ENCODE measurements at regions not wholly inside any gene's neighbourhood (a gene's known extent, or its start where the extent isn't known, plus 50 kb on each side); places are given as distances from the start of the nearest gene placed in this dataset.

GRCh38 chr16:50948268-50948930, 202.7 kb downstream of the SALL1 start:
- Histone ChIP-seq H3K4me2 (ENCODE audit: low read length) (no peak overlapping the region), H3K27me3 (ENCODE audit: low read depth, low read length) (peaks cover 15% of the 10 kb centered on the region), H2AFZ (ENCODE audit: low read depth, low read length) (no peak overlapping the region), H3K79me2 (ENCODE audit: low read length) (no peaks in the 10 kb centered on the region), H3K9me3 (ENCODE audit: insufficient read depth, low read length) (no peaks in the 10 kb centered on the region), H3K4me3 (ENCODE audit: low read length) (no peak overlapping the region), H3K9ac (ENCODE audit: low read length) (no peak overlapping the region), H3K27ac (ENCODE audit: low read length) (no peak overlapping the region), H4K20me1 (ENCODE audit: insufficient read depth, low read length) (no peaks in the 10 kb centered on the region), H3K4me1 (ENCODE audit: low read length) (no peaks in the 10 kb centered on the region), H3K36me3 (replicated peaks; ENCODE audit: low read depth, low read length) (no peaks in the 10 kb centered on the region)
- TF ChIP-seq EZH2phosphoT487 (IDR thresholded peaks at IDR 0.05; ENCODE audit: low read depth) (no peak), CTCF (IDR thresholded peaks at IDR 0.05; ENCODE audit: low read depth, low read length) (no peak)

GRCh38 chr16:50947826-50948225, 203.2 kb downstream of the SALL1 start:
- Histone ChIP-seq H3K9ac (ENCODE audit: low read length) (no peak overlapping the region), H3K27ac (ENCODE audit: low read length) (no peak overlapping the region), H4K20me1 (ENCODE audit: insufficient read depth, low read length) (no peaks in the 10 kb centered on the region), H3K4me1 (ENCODE audit: low read length) (no peaks in the 10 kb centered on the region), H3K9me3 (ENCODE audit: insufficient read depth, low read length) (no peaks in the 10 kb centered on the region), H3K27me3 (ENCODE audit: low read depth, low read length) (peaks cover 10% of the 10 kb centered on the region; the same call in 1 of the 2 replicates), H2AFZ (ENCODE audit: low read depth, low read length) (no peak overlapping the region), H3K79me2 (ENCODE audit: low read length) (no peaks in the 10 kb centered on the region), H3K4me2 (ENCODE audit: low read length) (no peak overlapping the region), H3K4me3 (ENCODE audit: low read length) (no peak overlapping the region), H3K36me3 (replicated peaks; ENCODE audit: low read depth, low read length) (no peaks in the 10 kb centered on the region)
- TF ChIP-seq EZH2phosphoT487 (IDR thresholded peaks at IDR 0.05; ENCODE audit: low read depth) (no peak), CTCF (IDR thresholded peaks at IDR 0.05; ENCODE audit: low read depth, low read length) (no peak)

- TF ChIP-seq CTCF (IDR thresholded peaks at IDR 0.05; ENCODE audit: low read depth, low read length) (no peak), EZH2phosphoT487 (IDR thresholded peaks at IDR 0.05; ENCODE audit: low read depth) (no peak)
- Histone ChIP-seq H3K27me3 (ENCODE audit: low read depth, low read length) (peaks cover 9% of the 10 kb centered on the region; the same call in 1 of the 2 replicates), H3K36me3 (replicated peaks; ENCODE audit: low read depth, low read length) (no peaks in the 10 kb centered on the region), H4K20me1 (ENCODE audit: insufficient read depth, low read length) (no peaks in the 10 kb centered on the region), H3K79me2 (ENCODE audit: low read length) (no peaks in the 10 kb centered on the region), H3K9ac (ENCODE audit: low read length) (no peak overlapping the region), H2AFZ (ENCODE audit: low read depth, low read length) (no peak overlapping the region), H3K4me1 (ENCODE audit: low read length) (no peaks in the 10 kb centered on the region), H3K4me2 (ENCODE audit: low read length) (no peak overlapping the region), H3K9me3 (ENCODE audit: insufficient read depth, low read length) (no peaks in the 10 kb centered on the region), H3K27ac (ENCODE audit: low read length) (no peak overlapping the region), H3K4me3 (ENCODE audit: low read length) (no peak overlapping the region)
These were observed 204.5 kb downstream of the SALL1 start for GRCh38 chr16:50946606-50947005.

GRCh38 chr16:50946098-50946497, 204.2 kb downstream of the CYLD start:
- H2AFZ ChIP-seq (ENCODE audit: low read depth, low read length): no peak overlapping the region
- H3K27me3 ChIP-seq (ENCODE audit: low read depth, low read length): 0 out of 2 replicates have a peak, but pooled peaks cover 6% of the 10 kb centered on the region
- H3K27ac ChIP-seq (ENCODE audit: low read length): no peak overlapping the region
- no peaks in the 10 kb centered on the region for H3K4me1 ChIP-seq (ENCODE audit: low read length)
- H3K9ac ChIP-seq (ENCODE audit: low read length): no peak overlapping the region
- H3K36me3 ChIP-seq (replicated peaks; ENCODE audit: low read depth, low read length): no peaks in the 10 kb centered on the region
- no peak overlapping the region for H3K4me2 ChIP-seq (ENCODE audit: low read length)
- H3K79me2 ChIP-seq (ENCODE audit: low read length): no peaks in the 10 kb centered on the region
- H4K20me1 ChIP-seq (ENCODE audit: insufficient read depth, low read length): no peaks in the 10 kb centered on the region
- H3K9me3 ChIP-seq (ENCODE audit: insufficient read depth, low read length): no peaks in the 10 kb centered on the region
- no peak for TF ChIP-seq EZH2phosphoT487 (IDR thresholded peaks at IDR 0.05; ENCODE audit: low read depth)
- no peak for TF ChIP-seq CTCF (IDR thresholded peaks at IDR 0.05; ENCODE audit: low read depth, low read length)
- no peak overlapping the region for H3K4me3 ChIP-seq (ENCODE audit: low read length)
